MG63 (cell line): ENCODE measurements at regions not wholly inside any gene's neighbourhood (a gene's known extent, or its start where the extent isn't known, plus 50 kb on each side); places are given as distances from the start of the nearest gene placed in this dataset.
"Not testable (repeated sequence)": the region's sequence is repeated elsewhere in the genome, so short reads cannot be mapped to it uniquely, and the experiment has no call there.

Source experiments
- DNase-seq: peaks from one replicate; pipeline ENCODE4 v3.0.0-alpha.2; 2020
- H3K27me3 ChIP-seq: fragments of 250-450 bp; sonication (Bioruptor Pico); 2 replicates; pipeline ENCODE4 v1.5.1; 2020; ENCODE audit warnings: mild to moderate bottlenecking, moderate library complexity
- H3K36me3 ChIP-seq: fragments of 250-450 bp; sonication (Bioruptor Pico); 2 replicates; pipeline ENCODE4 v1.5.1; 2020; ENCODE audit warnings: mild to moderate bottlenecking, moderate library complexity
- H3K4me3 ChIP-seq: fragments of 250-450 bp; sonication (Bioruptor Pico); 2 replicates; pipeline ENCODE4 v1.5.1; 2020; ENCODE audit warnings: mild to moderate bottlenecking, moderate library complexity
- H3K9me3 ChIP-seq: fragments of 250-450 bp; sonication (Bioruptor Pico); 2 replicates; pipeline ENCODE4 v1.5.1; 2020; ENCODE audit warnings: mild to moderate bottlenecking, moderate library complexity

GRCh38 chr3:194904999-194905398 lies 219.3 kb downstream of the FAM43A start:
- H3K9me3 ChIP-seq, DNase-seq, H3K36me3 ChIP-seq, H3K27me3 ChIP-seq, H3K4me3 ChIP-seq: not testable (repeated sequence)

DNA sequence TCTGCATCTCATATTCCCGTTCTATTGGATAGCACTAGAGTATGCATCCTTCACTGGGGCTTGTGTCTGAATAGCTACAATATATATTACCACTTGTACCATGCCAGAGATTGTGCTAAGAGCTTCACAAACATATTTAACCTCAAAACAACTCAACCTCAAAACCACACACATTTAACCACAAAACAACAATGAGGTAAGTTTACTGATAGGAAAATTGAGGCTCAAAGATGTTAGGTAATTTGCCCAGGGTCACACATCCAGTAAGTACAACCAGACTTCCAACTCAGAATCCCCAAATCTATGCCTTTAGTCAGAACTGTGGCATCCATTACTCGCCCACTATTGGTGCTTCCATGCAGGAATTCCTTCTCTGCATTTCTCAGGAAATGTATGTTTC lies 220.0 kb downstream of the FAM43A start:
- H3K36me3 ChIP-seq, result no peaks in the 10 kb centered on the region
- H3K27me3 ChIP-seq, result no peaks in the 10 kb centered on the region
- no peaks in the 10 kb centered on the region; the same call in 1 of the 2 replicates for H3K9me3 ChIP-seq
- no peak overlapping the region for H3K4me3 ChIP-seq
- no peak for DNase-seq

GRCh38 chr3:194906229-194906629 lies 220.5 kb downstream of the FAM43A start:
- Histone ChIP-seq H3K4me3 (no peak overlapping the region), H3K36me3 (no peaks in the 10 kb centered on the region), H3K9me3 (no peaks in the 10 kb centered on the region; the same call in 1 of the 2 replicates), H3K27me3 (no peaks in the 10 kb centered on the region)
- DNase-seq, result peak; percentile 60

GRCh38 chr3:194906970-194907629 lies 221.4 kb downstream of the FAM43A start:
- Histone ChIP-seq H3K27me3 (no peaks in the 10 kb centered on the region), H3K4me3 (no peak overlapping the region), H3K36me3 (no peaks in the 10 kb centered on the region), H3K9me3 (no peaks in the 10 kb centered on the region; the same call in 1 of the 2 replicates)
- DNase-seq, result no peak

DNA sequence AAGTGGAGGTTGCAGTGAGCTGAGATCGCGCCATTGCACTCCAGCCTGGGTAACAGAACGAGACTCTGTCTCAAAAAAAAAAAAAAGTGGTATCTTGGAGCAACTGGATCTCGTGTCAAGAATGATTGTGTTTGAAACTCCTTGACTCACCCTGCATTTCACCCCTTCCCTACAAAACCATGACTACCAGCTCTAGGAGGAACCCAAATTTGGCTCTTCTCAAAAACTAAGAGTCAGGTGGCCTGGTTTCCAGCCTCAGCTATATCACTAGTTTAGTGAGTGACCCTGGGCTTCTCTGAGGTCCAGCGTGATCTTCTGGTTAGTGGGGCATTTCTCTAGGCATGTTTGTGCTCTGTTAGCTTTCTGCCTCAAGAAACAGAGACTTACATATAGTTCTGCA lies 222.1 kb downstream of the FAM43A start:
- no peaks in the 10 kb centered on the region for H3K27me3 ChIP-seq
- no peak overlapping the region for H3K4me3 ChIP-seq
- no peak for DNase-seq
- no peaks in the 10 kb centered on the region; the same call in 1 of the 2 replicates for H3K9me3 ChIP-seq
- H3K36me3 ChIP-seq, result no peaks in the 10 kb centered on the region

- no peak for DNase-seq
- no peaks in the 10 kb centered on the region for H3K27me3 ChIP-seq
- H3K36me3 ChIP-seq, result no peaks in the 10 kb centered on the region
- H3K4me3 ChIP-seq, result no peak overlapping the region
- no peaks in the 10 kb centered on the region; the same call in 1 of the 2 replicates for H3K9me3 ChIP-seq
Observed at GRCh38 chr3:194908496-194908895, 222.8 kb downstream of the FAM43A start.

DNA sequence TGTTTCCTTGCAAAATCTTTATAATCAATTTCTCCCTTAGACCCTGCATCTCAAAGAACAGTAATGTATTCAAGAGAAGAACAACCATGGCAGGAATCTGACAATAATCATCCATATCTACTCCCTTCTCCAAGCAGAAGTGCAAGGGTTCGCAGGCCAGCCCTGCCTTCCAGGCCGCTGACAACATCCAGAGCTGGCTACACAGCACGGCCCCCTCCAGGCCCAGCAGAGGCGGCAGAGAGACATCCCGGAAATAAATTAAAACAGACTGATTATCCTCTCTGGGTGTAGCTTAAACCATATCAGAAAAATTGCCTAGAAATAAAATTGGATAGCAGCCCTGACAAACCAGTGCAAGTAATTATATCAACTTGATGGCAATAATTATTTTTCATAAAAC lies 223.3 kb downstream of the FAM43A start:
- no peak for DNase-seq
- H3K4me3 ChIP-seq, result no peak overlapping the region
- H3K27me3 ChIP-seq, result no peaks in the 10 kb centered on the region

GRCh38 chr3:194910414-194910984 lies 224.8 kb downstream of the FAM43A start:
- H3K27me3 ChIP-seq, result no peaks in the 10 kb centered on the region
- DNase-seq, result no peak
- no peak overlapping the region for H3K4me3 ChIP-seq
- H3K36me3 ChIP-seq, result no peaks in the 10 kb centered on the region
- H3K9me3 ChIP-seq, result no peaks in the 10 kb centered on the region; the same call in 1 of the 2 replicates

More for the DNA sequence above, 223.3 kb downstream of the FAM43A start:
- H3K9me3 ChIP-seq, result no peaks in the 10 kb centered on the region; the same call in 1 of the 2 replicates
- H3K36me3 ChIP-seq, result no peaks in the 10 kb centered on the region

DNA sequence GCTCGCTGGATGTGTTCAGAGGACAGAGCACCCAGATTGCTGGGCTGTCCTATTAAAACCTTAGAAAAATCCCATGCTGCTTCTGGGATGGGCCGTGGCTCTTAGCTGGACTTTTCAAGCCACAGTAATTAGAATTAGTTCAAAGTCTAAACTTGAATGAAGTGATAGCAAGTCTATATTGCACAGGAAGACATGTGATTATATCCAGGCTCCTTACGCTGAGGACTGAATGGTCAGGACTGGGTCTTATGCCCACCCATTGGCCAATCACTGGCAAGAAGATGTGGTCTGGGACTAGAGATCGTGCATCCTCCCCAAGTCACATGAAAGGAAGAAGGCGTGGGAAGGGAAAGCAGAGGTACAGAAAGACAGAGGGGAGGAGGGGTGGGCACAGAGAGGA lies 227.6 kb downstream of the FAM43A start:
- Histone ChIP-seq H3K4me3 (no peak overlapping the region), H3K36me3 (no peaks in the 10 kb centered on the region), H3K27me3 (no peaks in the 10 kb centered on the region), H3K9me3 (no peaks in the 10 kb centered on the region; the same call in 1 of the 2 replicates)
- DNase-seq, result no peak

DNA sequence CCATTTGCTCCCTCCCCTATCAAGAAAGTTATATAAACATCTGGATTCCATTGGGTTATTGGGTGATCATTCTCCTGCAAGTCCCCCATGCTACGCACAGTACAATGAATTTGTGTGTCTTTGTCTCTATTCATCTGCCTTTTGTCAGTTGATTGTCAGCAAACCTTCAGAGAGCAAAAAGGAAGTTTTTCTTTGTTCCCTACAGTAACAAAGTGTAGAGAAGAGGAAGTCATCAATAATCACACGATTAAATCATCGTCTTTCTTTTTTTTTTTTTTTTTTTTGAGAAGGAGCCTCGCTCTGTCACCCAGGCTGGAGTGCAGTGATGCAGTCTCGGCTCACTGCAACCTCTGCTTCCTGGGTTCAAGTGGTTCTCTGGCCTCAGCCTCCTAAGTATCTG lies 239.2 kb downstream of the FAM43A start:
- H3K4me3 ChIP-seq, H3K36me3 ChIP-seq, H3K27me3 ChIP-seq, H3K9me3 ChIP-seq, DNase-seq: not testable (repeated sequence)

DNA sequence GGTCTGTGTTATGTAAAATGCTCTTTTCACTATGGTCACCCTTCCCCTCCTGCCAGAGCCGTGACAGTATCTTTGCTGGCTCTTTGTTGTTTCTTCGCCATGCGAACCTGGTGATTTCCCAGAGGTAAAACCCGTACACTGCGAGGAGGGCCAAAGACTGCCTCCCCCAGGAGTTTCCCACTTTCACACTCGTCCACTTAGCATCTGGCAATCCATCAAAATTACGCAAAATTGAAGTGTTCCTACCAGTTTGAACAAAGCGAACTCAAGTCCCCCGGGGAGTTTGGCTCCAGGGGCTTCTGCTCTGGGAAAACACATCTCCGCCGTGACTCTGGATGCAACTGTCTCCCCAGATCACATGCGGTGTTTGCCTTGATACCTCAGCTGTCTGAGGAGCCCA lies 239.9 kb downstream of the FAM43A start:
- Histone ChIP-seq H3K36me3 (no peaks in the 10 kb centered on the region), H3K4me3 (no peak overlapping the region), H3K9me3 (no peaks in the 10 kb centered on the region), H3K27me3 (no peaks in the 10 kb centered on the region)
- no peak for DNase-seq

DNA sequence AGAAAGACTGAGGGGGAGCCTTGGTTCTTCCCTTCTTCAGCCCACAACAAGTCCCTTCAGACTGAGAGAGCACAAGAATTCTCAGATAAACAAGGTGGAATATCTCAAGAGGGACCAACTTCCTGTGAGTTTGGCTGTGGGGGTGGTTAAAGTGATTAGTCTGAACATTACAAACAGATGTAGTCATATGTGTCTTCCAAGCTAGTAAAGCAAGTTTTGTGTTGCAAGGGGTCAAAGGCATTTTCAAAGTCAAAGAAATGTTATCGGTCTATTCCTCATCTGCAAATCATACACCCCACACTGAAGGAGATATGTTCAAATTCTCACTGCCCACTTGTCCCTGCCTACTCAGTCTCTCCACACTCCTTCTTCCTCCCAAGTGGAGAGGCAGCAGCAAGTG lies 242.5 kb downstream of the FAM43A start:
- H3K36me3 ChIP-seq, result no peaks in the 10 kb centered on the region
- H3K9me3 ChIP-seq, result no peaks in the 10 kb centered on the region
- no peak for DNase-seq
- no peak overlapping the region for H3K4me3 ChIP-seq
- H3K27me3 ChIP-seq, result no peaks in the 10 kb centered on the region

GRCh38 chr3:194928831-194929577 lies 243.3 kb downstream of the FAM43A start:
- no peak for DNase-seq
- Histone ChIP-seq H3K4me3 (no peak overlapping the region), H3K9me3 (no peaks in the 10 kb centered on the region), H3K36me3 (no peaks in the 10 kb centered on the region), H3K27me3 (no peaks in the 10 kb centered on the region)

GRCh38 chr3:194929578-194929960 lies 243.9 kb downstream of the FAM43A start:
- H3K27me3 ChIP-seq, result no peaks in the 10 kb centered on the region
- H3K36me3 ChIP-seq, result no peaks in the 10 kb centered on the region
- no peak for DNase-seq
- H3K9me3 ChIP-seq, result no peaks in the 10 kb centered on the region
- H3K4me3 ChIP-seq, result no peak overlapping the region

GRCh38 chr3:194930377-194931204 lies 244.9 kb downstream of the FAM43A start:
- Histone ChIP-seq H3K4me3 (no peak overlapping the region), H3K27me3 (no peaks in the 10 kb centered on the region), H3K9me3 (no peaks in the 10 kb centered on the region), H3K36me3 (no peaks in the 10 kb centered on the region)
- DNase-seq, result peak; percentile 43

GRCh38 chr3:194931347-194931746 lies 245.7 kb downstream of the FAM43A start:
- no peaks in the 10 kb centered on the region for H3K36me3 ChIP-seq
- no peaks in the 10 kb centered on the region for H3K27me3 ChIP-seq
- no peaks in the 10 kb centered on the region for H3K9me3 ChIP-seq
- DNase-seq, result no peak
- H3K4me3 ChIP-seq, result no peak overlapping the region

- no peaks in the 10 kb centered on the region for H3K27me3 ChIP-seq
- H3K9me3 ChIP-seq, result no peaks in the 10 kb centered on the region
- H3K4me3 ChIP-seq, result no peak overlapping the region
- no peak for DNase-seq
- H3K36me3 ChIP-seq, result no peaks in the 10 kb centered on the region
Observed at GRCh38 chr3:194931865-194932264, 246.2 kb downstream of the FAM43A start.
